HCT116 (cell line): ENCODE measurements at regions not wholly inside any gene's neighbourhood (a gene's known extent, or its start where the extent isn't known, plus 50 kb on each side); places are given as distances from the start of the nearest gene placed in this dataset.
"Not testable (repeated sequence)": the region's sequence is repeated elsewhere in the genome, so short reads cannot be mapped to it uniquely, and the experiment has no call there.

ENCODE experiments used
- ATAC-seq: fragments of 200-7000 bp; cut with Tn5 transposase; 2 replicates; pipeline ENCODE4 v1.9.1; 2020; ENCODE audit warnings: mild to moderate bottlenecking, moderate library complexity
- BruUV-seq: library from RNA; stranded (reverse); fragments of 400-500 nt; replicated peaks from 2 replicates; lab custom pipeline; 2021; lab: Mats Ljungman, UMichigan
- CTCF ChIA-PET: fragments of 300-600 bp; sonication (Branson Sonifier 250); formaldehyde crosslinking; loops from one replicate; lab custom pipeline; 2021; ENCODE audit warnings: antibody characterized with exemption; lab: Charles Lee
- POLR2A ChIA-PET: fragments of 300-600, 350-600 bp; sonication (Branson Sonifier 250); formaldehyde crosslinking; loops from one replicate; lab custom pipeline; 2021; ENCODE audit warnings: antibody characterized with exemption; lab: Charles Lee
- RAD21 ChIA-PET, 2 experiments: fragments of 300-600 bp; sonication (Branson Sonifier 250); formaldehyde crosslinking; loops; one replicate each; lab custom pipeline; 2023; ENCODE audit warnings: low total read pairs in 2 of 2; ENCODE audit not compliant: uncharacterized antibody in 2 of 2, unreplicated experiment in 2 of 2, low non-redundant PET in 1 of 2; lab: Charles Lee
- DNase-seq: peaks from one replicate; pipeline ENCODE4 v3.0.0-alpha.2; 2010; ENCODE audit warnings: low read depth, low spot score
- H2AFZ ChIP-seq: fragments of 200-600 bp; shearing (Covaris generic), sonication (generic); 2 replicates; pipeline ENCODE4 v1.6.1; 2017; ENCODE audit warnings: low read depth, mixed run types, mixed read lengths, antibody characterized with exemption, low read length; ENCODE audit not compliant: poor library complexity, severe bottlenecking
- H3K27ac ChIP-seq: 2 replicates; pipeline ENCODE4 v1.5.1; 2012; ENCODE audit warnings: low read depth, low read length
- H3K27me3 ChIP-seq: fragments of 200-600 bp; sonication (generic); 2 replicates; pipeline ENCODE4 v1.6.1; 2016; ENCODE audit warnings: mixed run types, low read length, mixed read lengths; ENCODE audit not compliant: insufficient read depth
- H3K36me3 ChIP-seq, 2 experiments: fragments of 200-500 bp in 1 of 2; fragments of 200-600 bp in 1 of 2; sonication (Bioruptor generic) in 1 of 2; sonication (generic) in 1 of 2; 2 replicates each; pipeline versions ENCODE4 v1.5.1 to v1.6.1; 2014 to 2016; ENCODE audit warnings: low read length in 2 of 2, inconsistent platforms in 1 of 2, mixed read lengths in 1 of 2, mixed run types in 1 of 2; ENCODE audit not compliant: insufficient read depth in 2 of 2, control insufficient read depth in 1 of 2
- H3K4me1 ChIP-seq, 2 experiments: fragments of 200-600 bp in 1 of 2; sonication (generic) in 1 of 2; 2 replicates each; pipeline versions ENCODE4 v1.5.1 to v1.6.1; 2012 to 2017; ENCODE audit warnings: low read length in 2 of 2, inconsistent platforms in 1 of 2, mild to moderate bottlenecking in 1 of 2, mixed read lengths in 1 of 2, mixed run types in 1 of 2, moderate library complexity in 1 of 2; ENCODE audit not compliant: insufficient read depth in 2 of 2, control insufficient read depth in 1 of 2
- H3K4me2 ChIP-seq: fragments of 200-600 bp; sonication (generic); 2 replicates; pipeline ENCODE4 v1.6.1; 2017; ENCODE audit warnings: mixed run types, low read length, mixed read lengths
- H3K4me3 ChIP-seq, 2 experiments: fragments of 200-600 bp in 1 of 2; sonication (generic) in 1 of 2; replicated peaks in 1 of 2; 2 replicates each; pipeline ENCODE4 v1.5.1; 2011 to 2016; ENCODE audit warnings: low read length in 2 of 2, control low read depth in 1 of 2, low read depth in 1 of 2, mild to moderate bottlenecking in 1 of 2, mixed read lengths in 1 of 2, mixed run types in 1 of 2
- H3K79me2 ChIP-seq: fragments of 200-600 bp; sonication (generic); 2 replicates; pipeline ENCODE4 v1.6.1; 2017; ENCODE audit warnings: mild to moderate bottlenecking, mixed run types, low read length, moderate library complexity, mixed read lengths; ENCODE audit not compliant: insufficient read depth
- H3K9ac ChIP-seq: fragments of 200-600 bp; sonication (generic); 2 replicates; pipeline ENCODE4 v1.6.1; 2016; ENCODE audit warnings: low read length, mixed read lengths
- H3K9me2 ChIP-seq: fragments of 200-600 bp; sonication (generic), shearing (Covaris generic); 2 replicates; pipeline ENCODE4 v1.6.1; 2017; ENCODE audit warnings: mixed run types, mild to moderate bottlenecking, moderate library complexity; ENCODE audit not compliant: insufficient read depth
- H3K9me3 ChIP-seq, 2 experiments: fragments of 200-500 bp in 1 of 2; fragments of 200-600 bp in 1 of 2; sonication (Bioruptor generic) in 1 of 2; sonication (generic) in 1 of 2; 2 replicates each; pipeline ENCODE4 v1.6.1; 2014 to 2017; ENCODE audit warnings: low read length in 2 of 2, mixed read lengths in 2 of 2, inconsistent platforms in 1 of 2, low read depth in 1 of 2, mild to moderate bottlenecking in 1 of 2, mixed run types in 1 of 2, moderate library complexity in 1 of 2; ENCODE audit not compliant: control insufficient read depth in 1 of 2, insufficient read depth in 1 of 2
- H4K20me1 ChIP-seq: fragments of 200-600 bp; sonication (generic), shearing (Covaris generic); 2 replicates; pipeline ENCODE4 v1.6.1; 2017; ENCODE audit warnings: mixed run types, mild to moderate bottlenecking, moderate library complexity; ENCODE audit not compliant: insufficient read depth
- SIN3A ChIP-seq: IDR thresholded peaks from 2 replicates; pipeline ENCODE4 v1.6.1; 2012; ENCODE audit warnings: low read depth
- ZFX ChIP-seq: fragments of 450-650 bp; IDR thresholded peaks from 2 replicates; pipeline ENCODE4 v1.6.1; 2017
- ZNF274 ChIP-seq: fragments of 200-500 bp; sonication (Bioruptor generic); IDR thresholded peaks from 2 replicates; pipeline ENCODE4 v1.6.1; 2014; ENCODE audit warnings: mild to moderate bottlenecking, low read depth, low read length, inconsistent platforms
- intact Hi-C: fragments of 100-400 bp; cut with micrococcal nuclease; formaldehyde crosslinking; loops from 2 replicates; pipeline ENCODE4 v1.10.0; 2022
- TF ChIP-seq, protein P1 (sequence below): IDR thresholded peaks from 2 replicates; pipeline ENCODE4 v1.6.1; 2012

DNA sequence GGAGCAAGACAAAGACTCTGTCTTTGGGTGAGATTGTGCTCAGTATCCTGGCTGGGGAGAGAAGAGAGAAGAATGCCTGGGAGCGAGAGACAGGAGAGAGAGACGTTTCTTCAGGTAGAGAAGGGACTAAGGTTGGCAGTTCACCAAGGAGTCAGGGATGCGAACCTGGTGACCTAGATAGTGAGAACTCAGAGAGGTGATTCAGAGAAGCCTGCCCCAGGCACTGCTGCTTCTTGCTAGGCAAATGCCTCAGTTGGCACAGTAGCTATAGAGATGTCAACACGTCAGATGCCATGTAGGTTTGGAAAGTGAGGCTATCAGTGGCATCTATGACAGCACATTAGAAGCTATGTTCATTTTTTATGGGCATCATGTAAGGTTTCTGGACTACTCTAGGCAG lies 231.6 kb upstream of the VLDLR start:
- ChIA-PET RAD21 (no interaction called here), POLR2A (no interaction called here), CTCF (no interaction called here)
- no peak overlapping the region for H3K27ac ChIP-seq
- H3K9me2 ChIP-seq = no peaks in the 10 kb centered on the region
- no peaks in the 10 kb centered on the region for H3K27me3 ChIP-seq
- H3K4me3 ChIP-seq = no peak overlapping the region
- TF ChIP-seq SIN3A (no peak), ZFX (no peak), ZNF274 (no peak)
- TF ChIP-seq, protein P1, sequence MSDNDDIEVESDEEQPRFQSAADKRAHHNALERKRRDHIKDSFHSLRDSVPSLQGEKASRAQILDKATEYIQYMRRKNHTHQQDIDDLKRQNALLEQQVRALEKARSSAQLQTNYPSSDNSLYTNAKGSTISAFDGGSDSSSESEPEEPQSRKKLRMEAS = no peak
- H2AFZ ChIP-seq = no peak overlapping the region
- H3K9me3 ChIP-seq = no peaks in the 10 kb centered on the region
- H3K9ac ChIP-seq = no peak overlapping the region
- BruUV-seq = no TSS peak
- ATAC-seq (no peak), DNase-seq (no peak)
- no peak overlapping the region for H3K4me2 ChIP-seq
- intact Hi-C loops = no loop called here
- no peaks in the 10 kb centered on the region; the same call in 1 of the 2 replicates for H4K20me1 ChIP-seq
- H3K4me1 ChIP-seq = no peaks in the 10 kb centered on the region
- H3K36me3 ChIP-seq = no peaks in the 10 kb centered on the region
- H3K79me2 ChIP-seq = no peaks in the 10 kb centered on the region

DNA sequence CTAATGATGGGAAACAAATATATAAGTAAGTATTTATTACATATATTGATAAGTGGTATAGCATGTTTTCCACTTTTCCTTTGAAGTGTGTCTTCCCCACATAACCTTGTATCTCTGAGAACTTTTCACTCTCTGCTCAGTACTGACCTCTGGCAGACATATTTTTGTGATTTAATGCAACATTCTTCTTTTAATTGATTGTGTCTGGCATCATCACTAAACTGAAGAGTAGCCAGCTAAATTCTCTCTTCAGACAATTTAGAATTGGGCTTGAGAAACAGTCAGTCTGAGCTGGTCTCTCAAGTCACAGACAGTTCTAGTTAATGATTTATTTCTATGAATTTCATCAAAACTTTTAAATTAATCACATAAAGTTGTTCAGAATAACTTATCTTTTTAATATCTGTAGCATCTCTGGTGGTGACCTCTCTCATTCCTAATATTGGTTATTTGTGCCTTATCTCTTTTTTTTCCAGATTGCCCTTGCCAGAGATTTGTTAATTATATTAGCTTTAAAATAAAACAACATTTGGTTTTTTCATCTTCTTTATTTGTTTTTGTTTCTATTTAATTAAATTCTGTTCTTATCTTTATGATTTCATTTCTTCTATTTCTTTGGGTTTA lies 230.0 kb upstream of the VLDLR start:
- DNase-seq = not testable (repeated sequence)

DNA sequence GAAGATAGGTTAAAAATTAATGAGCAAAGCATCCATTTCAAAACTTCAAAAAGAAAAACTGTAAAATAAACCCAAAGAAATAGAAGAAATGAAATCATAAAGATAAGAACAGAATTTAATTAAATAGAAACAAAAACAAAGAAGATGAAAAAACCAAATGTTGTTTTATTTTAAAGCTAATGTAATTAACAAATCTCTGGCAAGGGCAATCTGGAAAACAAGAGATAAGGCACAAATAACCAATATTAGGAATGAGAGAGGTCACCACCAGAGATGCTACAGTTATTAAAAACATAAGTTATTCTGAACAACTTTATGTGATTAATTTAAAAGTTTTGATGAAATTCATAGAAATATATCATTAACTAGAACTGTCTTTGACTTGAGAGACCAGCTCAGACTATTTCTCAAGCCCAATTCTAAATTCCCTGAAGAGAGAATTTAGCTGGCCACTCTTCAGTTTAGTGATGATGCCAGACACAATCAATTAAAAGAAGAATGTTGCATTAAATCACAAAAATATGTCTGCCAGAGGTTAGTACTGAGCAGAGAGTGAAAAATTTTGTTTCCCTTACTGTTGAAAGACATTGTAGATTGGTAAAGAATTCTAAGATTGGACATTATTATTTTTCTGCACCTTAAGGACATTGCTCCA lies 227.4 kb upstream of the VLDLR start:
- H3K9ac ChIP-seq, H3K36me3 ChIP-seq, H3K27ac ChIP-seq, CTCF ChIA-PET, H3K9me3 ChIP-seq, H3K4me2 ChIP-seq, intact Hi-C loops, ATAC-seq, H3K27me3 ChIP-seq, H4K20me1 ChIP-seq, H2AFZ ChIP-seq, H3K79me2 ChIP-seq, RAD21 ChIA-PET, H3K9me2 ChIP-seq, BruUV-seq, H3K4me3 ChIP-seq, POLR2A ChIA-PET, DNase-seq, H3K4me1 ChIP-seq: not testable (repeated sequence)

More for the DNA sequence above, 230.0 kb upstream of the VLDLR start:
- intact Hi-C loops, H3K4me3 ChIP-seq, H3K9ac ChIP-seq, BruUV-seq, CTCF ChIA-PET, H4K20me1 ChIP-seq, H2AFZ ChIP-seq, H3K9me3 ChIP-seq, H3K9me2 ChIP-seq, H3K36me3 ChIP-seq, H3K27ac ChIP-seq, POLR2A ChIA-PET, ATAC-seq, H3K4me2 ChIP-seq, H3K4me1 ChIP-seq, RAD21 ChIA-PET, H3K27me3 ChIP-seq, H3K79me2 ChIP-seq: not testable (repeated sequence)
